RWPE1 (cell line): ENCODE measurements at regions not wholly inside any gene's neighbourhood (a gene's known extent, or its start where the extent isn't known, plus 50 kb on each side); places are given as distances from the start of the nearest gene placed in this dataset.

Source experiments
- CTCF ChIA-PET: fragments of 350-600 bp; sonication (Branson Sonifier 250); formaldehyde crosslinking; extraction: SDS; loops from one replicate; lab custom pipeline; 2021; lab: Yijun Ruan, JAX
- POLR2A ChIA-PET: fragments of 400-600 bp; formaldehyde crosslinking; extraction: SDS; loops from one replicate; lab custom pipeline; 2020; ENCODE audit warnings: antibody characterized with exemption; ENCODE audit not compliant: low non-redundant PET; lab: Yijun Ruan, JAX
- DNase-seq: peaks from one replicate; pipeline ENCODE4 v3.0.0; 2012; ENCODE audit warnings: low spot score
- H3K27ac ChIP-seq: fragments of 450-650 bp; 2 replicates; pipeline ENCODE4 v1.5.1; 2017
- CTCF ChIP-seq: fragments of 450-650 bp; conservative IDR thresholded peaks from 2 replicates; pipeline ENCODE4 v1.5.1; 2017; ENCODE audit warnings: low read depth, mild to moderate bottlenecking

GRCh38 chr1:214997685-214998084 is 84.9 kb upstream of the KCNK2 start:
- H3K27ac ChIP-seq = no peak overlapping the region
- ChIA-PET POLR2A (no interaction called here), CTCF (no interaction called here)
- TF ChIP-seq CTCF = no peak
- no peak for DNase-seq

- CTCF ChIA-PET = no interaction called here
- DNase-seq = peak; percentile 49
- H3K27ac ChIP-seq = no peak overlapping the region
- no peak for TF ChIP-seq CTCF
- POLR2A ChIA-PET = no interaction called here
Measured at GRCh38 chr1:215001419-215002021, 81.0 kb upstream of the KCNK2 start.

GRCh38 chr1:215002471-215002870 is 80.1 kb upstream of the KCNK2 start:
- ChIA-PET POLR2A (no interaction called here), CTCF (interaction anchor here (0.7 kb wide), 1 partner anchor 12 kb away, joined by 4 read pairs; no protein-coding TSS in a partner anchor)
- TF ChIP-seq CTCF = no peak
- no peak overlapping the region for H3K27ac ChIP-seq
- no peak for DNase-seq

DNA sequence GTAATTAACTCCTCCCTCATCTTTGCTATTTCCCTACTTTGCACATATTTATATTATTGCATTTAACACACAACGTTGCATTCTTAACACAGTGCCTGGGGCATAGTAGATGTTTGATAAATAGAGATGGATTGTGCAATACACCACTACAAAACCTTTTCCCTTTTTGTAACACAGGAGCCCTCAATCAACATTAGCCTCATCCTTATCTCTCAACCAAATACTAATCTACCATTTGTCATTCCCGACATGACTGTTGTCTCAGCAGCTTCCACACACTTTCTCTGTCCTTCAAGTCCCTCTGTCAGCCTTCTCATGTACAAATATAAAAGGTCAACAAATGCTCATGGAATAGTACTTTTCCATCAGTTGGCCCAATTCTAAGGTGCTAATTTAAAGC is 78.9 kb upstream of the KCNK2 start:
- POLR2A ChIA-PET = no interaction called here
- no peak for TF ChIP-seq CTCF

DNA sequence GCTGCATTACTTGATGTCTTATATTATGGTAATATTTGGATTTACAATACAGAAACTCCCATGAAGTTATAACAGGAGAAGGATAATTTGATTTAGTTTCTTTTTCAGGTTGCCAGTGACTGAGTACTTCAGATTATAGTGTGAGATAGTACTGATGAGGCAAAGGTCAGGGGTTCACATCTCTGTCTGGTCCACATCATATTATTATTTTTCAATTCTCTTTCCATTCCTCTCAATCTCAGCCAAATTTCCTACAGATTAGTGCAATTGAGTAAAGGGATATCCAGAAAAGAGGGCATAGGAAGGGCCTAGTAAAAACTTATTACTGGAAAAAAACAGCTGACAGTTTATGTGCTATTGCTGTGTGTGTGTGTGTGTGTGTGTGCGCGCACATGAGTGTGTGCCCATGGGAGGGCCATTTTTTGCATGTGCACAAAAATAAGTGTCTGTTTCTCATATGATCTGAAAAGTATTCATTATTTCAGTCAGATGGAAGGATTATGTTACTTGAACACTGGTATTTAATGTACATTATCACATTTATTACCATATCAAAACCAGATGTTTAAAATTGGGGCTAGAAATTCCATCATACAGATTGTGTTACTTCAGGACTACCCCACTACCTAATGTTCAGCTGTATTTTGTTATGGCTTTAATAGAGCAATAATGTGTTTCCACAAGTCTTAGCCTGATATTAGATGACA is 78.3 kb upstream of the KCNK2 start:
- DNase-seq = no peak
- no peak for TF ChIP-seq CTCF
- H3K27ac ChIP-seq = no peak overlapping the region
- POLR2A ChIA-PET = no interaction called here
- CTCF ChIA-PET = no interaction called here

More for the DNA sequence above, 78.9 kb upstream of the KCNK2 start:
- no peak for DNase-seq
- H3K27ac ChIP-seq = no peak overlapping the region
- CTCF ChIA-PET = no interaction called here

GRCh38 chr1:215005078-215005477 is 77.5 kb upstream of the KCNK2 start:
- no peak for TF ChIP-seq CTCF
- H3K27ac ChIP-seq = no peak overlapping the region
- no peak for DNase-seq
- POLR2A ChIA-PET = no interaction called here
- CTCF ChIA-PET = no interaction called here
